ENCODE measurements at regions not wholly inside any gene's neighbourhood (a gene's known extent, or its start where the extent isn't known, plus 50 kb on each side); places are given as distances from the start of the nearest gene placed in this dataset.

- H3K36me3 ChIP-seq (ENCODE audit: insufficient read depth, low read length) = no peaks in the 10 kb centered on the region
- no peak for DNase-seq (ENCODE audit: low spot score)
- no peak overlapping the region for H2AFZ ChIP-seq (ENCODE audit: low read length)
- CTCF ChIA-PET (ENCODE audit: unreplicated experiment) = no interaction called here
- H3K9me2 ChIP-seq (ENCODE audit: insufficient read depth, low read length) = no peaks in the 10 kb centered on the region
- POLR2A ChIA-PET = no interaction called here
- no peaks in the 10 kb centered on the region for H4K20me1 ChIP-seq (ENCODE audit: insufficient read depth, low read length)
- intact Hi-C loops (cut with micrococcal nuclease; ENCODE audit: unreplicated experiment) = no loop called here
- H3K4me1 ChIP-seq (ENCODE audit: insufficient read depth, low read length, poor library complexity, severe bottlenecking) = no peaks in the 10 kb centered on the region
- H3K27ac ChIP-seq (ENCODE audit: low read depth, low read length, poor library complexity, severe bottlenecking) = no peak overlapping the region
- H3K4me2 ChIP-seq (ENCODE audit: low read length) = no peak overlapping the region
- H3K79me2 ChIP-seq (ENCODE audit: insufficient read depth, low read depth, low read length) = no peaks in the 10 kb centered on the region
- TF ChIP-seq EZH2phosphoT487 (IDR thresholded peaks at IDR 0.05; ENCODE audit: borderline replicate concordance, low read depth, low read length) = no peak
- TF ChIP-seq CTCF (conservative IDR thresholded peaks at IDR 0.05; ENCODE audit: low read length) = no peak
- no TSS peak for BruUV-seq (replicated peaks)
- no peaks in the 10 kb centered on the region for H3K9me3 ChIP-seq (ENCODE audit: low read length)
- no peak overlapping the region for H3K4me3 ChIP-seq (ENCODE audit: low read depth, low read length, poor library complexity, severe bottlenecking)
These were observed 156.1 kb upstream of the STEAP4 start for GRCh38 chr7:88462799-88463198.

GRCh38 chr7:88460650-88461049, 154.0 kb upstream of the STEAP4 start:
- Histone ChIP-seq H4K20me1 (ENCODE audit: insufficient read depth, low read length) (no peaks in the 10 kb centered on the region), H3K27ac (ENCODE audit: low read depth, low read length, poor library complexity, severe bottlenecking) (no peak overlapping the region), H3K4me3 (ENCODE audit: low read depth, low read length, poor library complexity, severe bottlenecking) (no peak overlapping the region), H3K79me2 (ENCODE audit: insufficient read depth, low read depth, low read length) (no peaks in the 10 kb centered on the region), H3K4me1 (ENCODE audit: insufficient read depth, low read length, poor library complexity, severe bottlenecking) (no peaks in the 10 kb centered on the region), H3K36me3 (ENCODE audit: insufficient read depth, low read length) (no peaks in the 10 kb centered on the region), H3K4me2 (ENCODE audit: low read length) (no peak overlapping the region), H3K9me3 (ENCODE audit: low read length) (no peaks in the 10 kb centered on the region), H3K9me2 (ENCODE audit: insufficient read depth, low read length) (no peaks in the 10 kb centered on the region), H2AFZ (ENCODE audit: low read length) (no peak overlapping the region)
- no peak for DNase-seq (ENCODE audit: low spot score)
- CTCF ChIA-PET (ENCODE audit: unreplicated experiment) = no interaction called here
- intact Hi-C loops (cut with micrococcal nuclease; ENCODE audit: unreplicated experiment) = no loop called here
- no TSS peak for BruUV-seq (replicated peaks)
- POLR2A ChIA-PET = no interaction called here
- TF ChIP-seq EZH2phosphoT487 (IDR thresholded peaks at IDR 0.05; ENCODE audit: borderline replicate concordance, low read depth, low read length) (no peak), CTCF (conservative IDR thresholded peaks at IDR 0.05; ENCODE audit: low read length) (no peak)

- Histone ChIP-seq H3K4me2 (ENCODE audit: low read length) (no peak overlapping the region), H3K4me3 (ENCODE audit: low read depth, low read length, poor library complexity, severe bottlenecking) (no peak overlapping the region), H2AFZ (ENCODE audit: low read length) (no peak overlapping the region), H4K20me1 (ENCODE audit: insufficient read depth, low read length) (no peaks in the 10 kb centered on the region), H3K9me2 (ENCODE audit: insufficient read depth, low read length) (no peaks in the 10 kb centered on the region), H3K27ac (ENCODE audit: low read depth, low read length, poor library complexity, severe bottlenecking) (no peak overlapping the region), H3K36me3 (ENCODE audit: insufficient read depth, low read length) (no peaks in the 10 kb centered on the region), H3K79me2 (ENCODE audit: insufficient read depth, low read depth, low read length) (no peaks in the 10 kb centered on the region), H3K4me1 (ENCODE audit: insufficient read depth, low read length, poor library complexity, severe bottlenecking) (no peaks in the 10 kb centered on the region), H3K9me3 (ENCODE audit: low read length) (no peaks in the 10 kb centered on the region)
- TF ChIP-seq CTCF (conservative IDR thresholded peaks at IDR 0.05; ENCODE audit: low read length) = no peak
- no peak for TF ChIP-seq EZH2phosphoT487 (IDR thresholded peaks at IDR 0.05; ENCODE audit: borderline replicate concordance, low read depth, low read length)
- intact Hi-C loops (cut with micrococcal nuclease; ENCODE audit: unreplicated experiment) = no loop called here
- CTCF ChIA-PET (ENCODE audit: unreplicated experiment) = no interaction called here
- POLR2A ChIA-PET = no interaction called here
- DNase-seq (ENCODE audit: low spot score) = no peak
- no TSS peak for BruUV-seq (replicated peaks)
These were observed 152.3 kb upstream of the STEAP4 start for GRCh38 chr7:88458946-88459345.

Data from OCI-LY7 (cell line).